CD4-positive, alpha-beta T cell (primary cell): ENCODE measurements at regions not wholly inside any gene's neighbourhood (a gene's known extent, or its start where the extent isn't known, plus 50 kb on each side); places are given as distances from the start of the nearest gene placed in this dataset.

Experiments used
- ATAC-seq: fragments of 200-7000 bp; cut with Tn5 transposase; one replicate; pipeline ENCODE4 v1.10.0; 2022; ENCODE audit warnings: mild to moderate bottlenecking; ENCODE audit not compliant: poor library complexity
- CTCF ChIA-PET: fragments of 350-600 bp; sonication (Branson Sonifier 250); formaldehyde crosslinking; loops from one replicate; lab custom pipeline; 2021; ENCODE audit warnings: antibody characterized with exemption, inconsistent platforms; lab: Charles Lee
- POLR2A ChIA-PET: fragments of 350-600 bp; sonication (Branson Sonifier 250); formaldehyde crosslinking; loops from one replicate; lab custom pipeline; 2021; ENCODE audit warnings: antibody characterized with exemption, inconsistent platforms; lab: Charles Lee
- DNase-seq, 14 experiments: peaks; one replicate each; pipeline ENCODE4 v3.0.0-alpha.2; 2013 to 2020; ENCODE audit warnings: mixed read lengths in 2 of 14
- H3K27ac ChIP-seq, 2 donors: one replicate each; pipeline versions ENCODE4 v1.5.1 to v1.7.0; 2013; ENCODE audit warnings: low read length in 2 of 2, low read depth in 1 of 2, mild to moderate bottlenecking in 1 of 2
- H3K27me3 ChIP-seq, 2 experiments: 1 replicate in 1 of 2; 2 replicates in 1 of 2; pipeline versions ENCODE4 v1.6.1 to v1.7.0; 2013; ENCODE audit warnings: low read length in 2 of 2, control low read depth in 1 of 2, mild to moderate bottlenecking in 1 of 2, moderate library complexity in 1 of 2; ENCODE audit not compliant: insufficient read depth in 2 of 2, control insufficient read depth in 1 of 2
- H3K36me3 ChIP-seq: one replicate; pipeline ENCODE4 v1.6.1; 2013; ENCODE audit warnings: low read length, control low read depth; ENCODE audit not compliant: insufficient read depth
- H3K4me1 ChIP-seq: one replicate; pipeline ENCODE4 v1.6.1; 2013; ENCODE audit warnings: low read length, control low read depth; ENCODE audit not compliant: insufficient read depth
- H3K4me3 ChIP-seq: one replicate; pipeline ENCODE4 v1.5.1; 2013; ENCODE audit warnings: mild to moderate bottlenecking, low read length, moderate library complexity
- H3K9me3 ChIP-seq, 2 experiments: 1 replicate in 1 of 2; 2 replicates in 1 of 2; pipeline versions ENCODE4 v1.6.1 to v1.7.0; 2013; ENCODE audit warnings: low read length in 2 of 2, mild to moderate bottlenecking in 2 of 2, control low read depth in 1 of 2, moderate library complexity in 1 of 2; ENCODE audit not compliant: control insufficient read depth in 1 of 2, insufficient read depth in 1 of 2
- H3K27ac Mint-ChIP-seq: one replicate; pipeline ENCODE4 v1.8.0; 2020; ENCODE audit warnings: mixed read lengths
- H3K27me3 Mint-ChIP-seq: one replicate; pipeline ENCODE4 v1.8.0; 2021; ENCODE audit warnings: mixed read lengths
- H3K36me3 Mint-ChIP-seq: one replicate; pipeline ENCODE4 v1.8.0; 2021; ENCODE audit warnings: low read depth, mixed read lengths
- H3K4me1 Mint-ChIP-seq: one replicate; pipeline ENCODE4 v1.8.0; 2021; ENCODE audit warnings: low read depth, mixed read lengths
- H3K4me3 Mint-ChIP-seq: one replicate; pipeline ENCODE4 v1.8.0; 2020; ENCODE audit warnings: mild to moderate bottlenecking, mixed read lengths
- H3K9me3 Mint-ChIP-seq: one replicate; pipeline ENCODE4 v1.8.0; 2020; ENCODE audit warnings: mixed read lengths
- intact Hi-C, 2 experiments: fragments of 100-400 bp; cut with DNase I in 1 of 2; cut with micrococcal nuclease in 1 of 2; formaldehyde crosslinking; loops; one replicate each; pipeline versions ENCODE4 v1.15.1 to v1.9.0; 2023 to 2025; cut with DNase I, micrococcal nuclease
- TF ChIP-seq, protein P1 (sequence below): fragments of 200-600 bp; IDR thresholded peaks from one replicate; pipeline ENCODE4 v1.8.0; 2022; ENCODE audit warnings: antibody characterized with exemption, mild to moderate bottlenecking

DNA sequence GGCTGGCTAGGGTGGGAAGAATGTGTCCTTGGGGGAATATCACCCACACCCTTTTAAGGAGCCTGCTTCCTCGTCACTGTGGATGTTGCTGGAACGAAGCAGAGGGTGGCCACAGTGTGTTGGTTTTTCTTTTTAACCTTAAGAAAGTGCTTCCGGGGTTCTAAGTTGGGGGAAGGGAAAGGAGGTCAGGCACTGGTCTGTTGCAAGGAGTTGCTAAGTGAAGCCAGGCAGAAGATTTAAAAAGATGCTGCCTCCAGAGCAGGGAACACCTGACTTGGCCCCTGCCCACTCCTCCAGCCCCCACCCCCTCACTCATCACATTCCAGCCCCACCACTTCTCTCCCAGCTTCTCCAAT, 213.1 kb downstream of the EMX2 start:
- TF ChIP-seq, protein P1, sequence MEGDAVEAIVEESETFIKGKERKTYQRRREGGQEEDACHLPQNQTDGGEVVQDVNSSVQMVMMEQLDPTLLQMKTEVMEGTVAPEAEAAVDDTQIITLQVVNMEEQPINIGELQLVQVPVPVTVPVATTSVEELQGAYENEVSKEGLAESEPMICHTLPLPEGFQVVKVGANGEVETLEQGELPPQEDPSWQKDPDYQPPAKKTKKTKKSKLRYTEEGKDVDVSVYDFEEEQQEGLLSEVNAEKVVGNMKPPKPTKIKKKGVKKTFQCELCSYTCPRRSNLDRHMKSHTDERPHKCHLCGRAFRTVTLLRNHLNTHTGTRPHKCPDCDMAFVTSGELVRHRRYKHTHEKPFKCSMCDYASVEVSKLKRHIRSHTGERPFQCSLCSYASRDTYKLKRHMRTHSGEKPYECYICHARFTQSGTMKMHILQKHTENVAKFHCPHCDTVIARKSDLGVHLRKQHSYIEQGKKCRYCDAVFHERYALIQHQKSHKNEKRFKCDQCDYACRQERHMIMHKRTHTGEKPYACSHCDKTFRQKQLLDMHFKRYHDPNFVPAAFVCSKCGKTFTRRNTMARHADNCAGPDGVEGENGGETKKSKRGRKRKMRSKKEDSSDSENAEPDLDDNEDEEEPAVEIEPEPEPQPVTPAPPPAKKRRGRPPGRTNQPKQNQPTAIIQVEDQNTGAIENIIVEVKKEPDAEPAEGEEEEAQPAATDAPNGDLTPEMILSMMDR: no peak
- Histone ChIP-seq H3K36me3 (no peaks in the 10 kb centered on the region), H3K9me3 (no peaks in the 10 kb centered on the region), H3K4me1 (no peaks in the 10 kb centered on the region), H3K4me3 (no peak overlapping the region), H3K27ac (no peak overlapping the region), H3K27me3 (no peaks in the 10 kb centered on the region)
- ChIA-PET POLR2A (no interaction called here), CTCF (interaction anchor here (0.7 kb wide), 1 partner anchor 21 kb away, joined by 4 read pairs; no protein-coding TSS in a partner anchor)
- no peak for ATAC-seq
- Mint-ChIP-seq H3K9me3 (no peaks in the 10 kb centered on the region), H3K36me3 (no peaks in the 10 kb centered on the region), H3K27me3 (peaks cover 28% of the 10 kb centered on the region), H3K27ac (no peak overlapping the region), H3K4me1 (no peaks in the 10 kb centered on the region), H3K4me3 (no peak overlapping the region)
- no peak for DNase-seq
- intact Hi-C loops: no loop called here

DNA sequence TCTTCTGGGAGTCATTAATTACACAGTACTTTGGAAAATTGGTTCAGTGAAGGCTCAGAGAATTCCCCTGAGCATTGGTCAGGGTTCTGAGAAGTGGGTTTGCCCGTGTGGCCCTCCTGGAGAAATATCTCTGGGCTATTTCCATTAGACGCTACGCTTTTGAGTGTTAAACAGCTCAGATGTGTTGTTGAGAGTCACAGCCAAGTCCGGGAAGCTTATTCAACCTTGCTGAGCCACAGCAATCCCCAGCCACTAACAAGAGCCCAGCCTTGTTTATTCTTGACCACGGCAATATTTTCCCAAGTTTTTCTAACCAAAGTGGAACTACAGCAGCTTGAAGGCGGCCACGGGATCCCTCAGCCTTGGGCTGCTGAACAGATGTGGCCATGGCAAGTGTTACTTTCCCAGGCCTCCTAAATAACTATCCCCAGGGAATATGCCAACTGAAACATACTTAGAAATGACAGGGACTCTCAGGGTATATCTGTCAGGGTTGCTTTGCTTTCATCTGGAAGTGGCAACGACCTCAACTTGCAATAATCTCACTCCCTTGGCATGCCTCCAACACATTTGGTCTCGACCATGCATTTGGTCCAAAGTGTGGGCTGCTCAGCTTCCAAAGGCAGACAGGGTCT, 214.7 kb downstream of the EMX2 start:
- no peak for ATAC-seq
- Mint-ChIP-seq H3K36me3 (no peaks in the 10 kb centered on the region), H3K27ac (no peak overlapping the region), H3K4me1 (no peaks in the 10 kb centered on the region), H3K27me3 (peaks cover 40% of the 10 kb centered on the region), H3K4me3 (no peak overlapping the region), H3K9me3 (no peaks in the 10 kb centered on the region)
- TF ChIP-seq, protein P1: no peak
- DNase-seq: no peak
- Histone ChIP-seq H3K4me1 (no peaks in the 10 kb centered on the region), H3K9me3 (no peaks in the 10 kb centered on the region), H3K27me3 (no peaks in the 10 kb centered on the region), H3K27ac (no peak overlapping the region), H3K36me3 (no peaks in the 10 kb centered on the region), H3K4me3 (no peak overlapping the region)
- CTCF ChIA-PET: no interaction called here
- POLR2A ChIA-PET: no interaction called here
- intact Hi-C loops: no loop called here

DNA sequence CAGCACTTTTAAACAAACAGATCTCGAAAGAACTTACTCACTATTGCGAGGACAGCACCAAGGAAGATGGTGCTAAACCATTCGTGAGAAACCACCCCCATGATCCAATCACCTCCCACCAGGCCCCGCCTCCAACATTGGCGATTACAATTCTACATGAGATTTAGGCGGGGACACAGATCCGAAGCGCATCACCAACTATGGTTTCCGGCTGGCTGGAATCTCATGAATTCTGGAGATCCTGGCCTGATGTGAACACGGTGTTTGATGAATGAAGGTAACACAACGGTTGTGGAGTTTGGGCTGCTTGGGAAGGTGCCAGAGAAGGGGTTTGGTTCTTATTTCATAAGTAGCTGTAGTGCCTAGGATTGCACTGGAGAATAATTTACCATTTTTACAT, 216.7 kb downstream of the EMX2 start:
- ChIA-PET CTCF (no interaction called here), POLR2A (no interaction called here)
- Mint-ChIP-seq H3K4me3 (no peak overlapping the region), H3K27me3 (peaks cover 45% of the 10 kb centered on the region), H3K27ac (no peak overlapping the region), H3K9me3 (no peaks in the 10 kb centered on the region), H3K36me3 (no peaks in the 10 kb centered on the region), H3K4me1 (no peaks in the 10 kb centered on the region)
- H3K4me1 ChIP-seq: no peaks in the 10 kb centered on the region
- intact Hi-C loops: no loop called here
- TF ChIP-seq, protein P1: no peak
- H3K9me3 ChIP-seq: no peaks in the 10 kb centered on the region
- no peaks in the 10 kb centered on the region for H3K27me3 ChIP-seq
- DNase-seq (no peak), ATAC-seq (no peak)
- no peaks in the 10 kb centered on the region for H3K36me3 ChIP-seq
- no peak overlapping the region for H3K27ac ChIP-seq
- H3K4me3 ChIP-seq: no peak overlapping the region
